HCT116 (cell line): ENCODE measurements at regions not wholly inside any gene's neighbourhood (a gene's known extent, or its start where the extent isn't known, plus 50 kb on each side); places are given as distances from the start of the nearest gene placed in this dataset.

Source experiments
- ATAC-seq: fragments of 200-7000 bp; cut with Tn5 transposase; 2 replicates; pipeline ENCODE4 v1.9.1; 2020; ENCODE audit warnings: mild to moderate bottlenecking, moderate library complexity
- BruUV-seq: library from RNA; stranded (reverse); fragments of 400-500 nt; replicated peaks from 2 replicates; lab custom pipeline; 2021; lab: Mats Ljungman, UMichigan
- CTCF ChIA-PET: fragments of 300-600 bp; sonication (Branson Sonifier 250); formaldehyde crosslinking; loops from one replicate; lab custom pipeline; 2021; ENCODE audit warnings: antibody characterized with exemption; lab: Charles Lee
- POLR2A ChIA-PET: fragments of 300-600, 350-600 bp; sonication (Branson Sonifier 250); formaldehyde crosslinking; loops from one replicate; lab custom pipeline; 2021; ENCODE audit warnings: antibody characterized with exemption; lab: Charles Lee
- RAD21 ChIA-PET, 2 experiments: fragments of 300-600 bp; sonication (Branson Sonifier 250); formaldehyde crosslinking; loops; one replicate each; lab custom pipeline; 2023; ENCODE audit warnings: low total read pairs in 2 of 2; ENCODE audit not compliant: uncharacterized antibody in 2 of 2, unreplicated experiment in 2 of 2, low non-redundant PET in 1 of 2; lab: Charles Lee
- DNase-seq: peaks from one replicate; pipeline ENCODE4 v3.0.0-alpha.2; 2010; ENCODE audit warnings: low read depth, low spot score
- H2AFZ ChIP-seq: fragments of 200-600 bp; shearing (Covaris generic), sonication (generic); 2 replicates; pipeline ENCODE4 v1.6.1; 2017; ENCODE audit warnings: low read depth, mixed run types, mixed read lengths, antibody characterized with exemption, low read length; ENCODE audit not compliant: poor library complexity, severe bottlenecking
- H3K27ac ChIP-seq: 2 replicates; pipeline ENCODE4 v1.5.1; 2012; ENCODE audit warnings: low read depth, low read length
- H3K27me3 ChIP-seq: fragments of 200-600 bp; sonication (generic); 2 replicates; pipeline ENCODE4 v1.6.1; 2016; ENCODE audit warnings: mixed run types, low read length, mixed read lengths; ENCODE audit not compliant: insufficient read depth
- H3K36me3 ChIP-seq, 2 experiments: fragments of 200-500 bp in 1 of 2; fragments of 200-600 bp in 1 of 2; sonication (Bioruptor generic) in 1 of 2; sonication (generic) in 1 of 2; 2 replicates each; pipeline versions ENCODE4 v1.5.1 to v1.6.1; 2014 to 2016; ENCODE audit warnings: low read length in 2 of 2, inconsistent platforms in 1 of 2, mixed read lengths in 1 of 2, mixed run types in 1 of 2; ENCODE audit not compliant: insufficient read depth in 2 of 2, control insufficient read depth in 1 of 2
- H3K4me1 ChIP-seq, 2 experiments: fragments of 200-600 bp in 1 of 2; sonication (generic) in 1 of 2; 2 replicates each; pipeline versions ENCODE4 v1.5.1 to v1.6.1; 2012 to 2017; ENCODE audit warnings: low read length in 2 of 2, inconsistent platforms in 1 of 2, mild to moderate bottlenecking in 1 of 2, mixed read lengths in 1 of 2, mixed run types in 1 of 2, moderate library complexity in 1 of 2; ENCODE audit not compliant: insufficient read depth in 2 of 2, control insufficient read depth in 1 of 2
- H3K4me2 ChIP-seq: fragments of 200-600 bp; sonication (generic); 2 replicates; pipeline ENCODE4 v1.6.1; 2017; ENCODE audit warnings: mixed run types, low read length, mixed read lengths
- H3K4me3 ChIP-seq, 2 experiments: fragments of 200-600 bp in 1 of 2; sonication (generic) in 1 of 2; replicated peaks in 1 of 2; 2 replicates each; pipeline ENCODE4 v1.5.1; 2011 to 2016; ENCODE audit warnings: low read length in 2 of 2, control low read depth in 1 of 2, low read depth in 1 of 2, mild to moderate bottlenecking in 1 of 2, mixed read lengths in 1 of 2, mixed run types in 1 of 2
- H3K79me2 ChIP-seq: fragments of 200-600 bp; sonication (generic); 2 replicates; pipeline ENCODE4 v1.6.1; 2017; ENCODE audit warnings: mild to moderate bottlenecking, mixed run types, low read length, moderate library complexity, mixed read lengths; ENCODE audit not compliant: insufficient read depth
- H3K9ac ChIP-seq: fragments of 200-600 bp; sonication (generic); 2 replicates; pipeline ENCODE4 v1.6.1; 2016; ENCODE audit warnings: low read length, mixed read lengths
- H3K9me2 ChIP-seq: fragments of 200-600 bp; sonication (generic), shearing (Covaris generic); 2 replicates; pipeline ENCODE4 v1.6.1; 2017; ENCODE audit warnings: mixed run types, mild to moderate bottlenecking, moderate library complexity; ENCODE audit not compliant: insufficient read depth
- H3K9me3 ChIP-seq, 2 experiments: fragments of 200-500 bp in 1 of 2; fragments of 200-600 bp in 1 of 2; sonication (Bioruptor generic) in 1 of 2; sonication (generic) in 1 of 2; 2 replicates each; pipeline ENCODE4 v1.6.1; 2014 to 2017; ENCODE audit warnings: low read length in 2 of 2, mixed read lengths in 2 of 2, inconsistent platforms in 1 of 2, low read depth in 1 of 2, mild to moderate bottlenecking in 1 of 2, mixed run types in 1 of 2, moderate library complexity in 1 of 2; ENCODE audit not compliant: control insufficient read depth in 1 of 2, insufficient read depth in 1 of 2
- H4K20me1 ChIP-seq: fragments of 200-600 bp; sonication (generic), shearing (Covaris generic); 2 replicates; pipeline ENCODE4 v1.6.1; 2017; ENCODE audit warnings: mixed run types, mild to moderate bottlenecking, moderate library complexity; ENCODE audit not compliant: insufficient read depth
- ATF3 ChIP-seq: IDR thresholded peaks from 2 replicates; pipeline ENCODE4 v1.6.1; 2012
- CEBPB ChIP-seq: IDR thresholded peaks from 2 replicates; pipeline ENCODE4 v1.6.1; 2012; ENCODE audit warnings: low read depth
- EZH2phosphoT487 ChIP-seq: fragments of 200-600 bp; IDR thresholded peaks from 2 replicates; pipeline ENCODE4 v1.6.1; 2018; ENCODE audit warnings: antibody characterized with exemption, borderline replicate concordance
- POLR2A ChIP-seq: IDR thresholded peaks from 2 replicates; pipeline ENCODE4 v1.7.0; 2011; ENCODE audit warnings: borderline replicate concordance; ENCODE audit not compliant: insufficient read depth, insufficient read length; ENCODE audit errors: extremely low read depth
- POLR2AphosphoS5 ChIP-seq: IDR thresholded peaks from 2 replicates; pipeline ENCODE4 v1.6.1; 2011; ENCODE audit warnings: mild to moderate bottlenecking, low read depth, low read length, moderate library complexity
- REST ChIP-seq: IDR thresholded peaks from 2 replicates; pipeline ENCODE4 v1.6.1; 2012; ENCODE audit warnings: low read depth
- ZNF274 ChIP-seq: fragments of 200-500 bp; sonication (Bioruptor generic); IDR thresholded peaks from 2 replicates; pipeline ENCODE4 v1.6.1; 2014; ENCODE audit warnings: mild to moderate bottlenecking, low read depth, low read length, inconsistent platforms
- intact Hi-C: fragments of 100-400 bp; cut with micrococcal nuclease; formaldehyde crosslinking; loops from 2 replicates; pipeline ENCODE4 v1.10.0; 2022

- Histone ChIP-seq H3K9me3 (peaks cover 4 to 12% of the 10 kb centered on the region in 2 experiments; a peak in 2 of 4 replicates), H3K27ac (no peak overlapping the region), H3K36me3 (no peaks in the 10 kb centered on the region; a peak in 1 of 4 replicates), H3K9ac (no peak overlapping the region), H3K4me1 (no peaks in the 10 kb centered on the region), H3K79me2 (no peaks in the 10 kb centered on the region), H2AFZ (no peak overlapping the region), H4K20me1 (no peaks in the 10 kb centered on the region), H3K4me3 (no peak overlapping the region), H3K27me3 (no peaks in the 10 kb centered on the region), H3K4me2 (no peak overlapping the region), H3K9me2 (no peaks in the 10 kb centered on the region)
- ATAC-seq (no peak), DNase-seq (no peak)
- RAD21 ChIA-PET: no interaction called here
- TF ChIP-seq ATF3: no peak
- no peak for TF ChIP-seq POLR2AphosphoS5
- TF ChIP-seq REST: no peak
- no peak for TF ChIP-seq POLR2A
- no peak for TF ChIP-seq ZNF274
- TF ChIP-seq CEBPB: no peak
- no peak for TF ChIP-seq EZH2phosphoT487
- BruUV-seq: no TSS peak
- CTCF ChIA-PET: no interaction called here
- POLR2A ChIA-PET: no interaction called here
- intact Hi-C loops: no loop called here
Measured at GRCh38 chr10:55820071-55820470, 541.0 kb downstream of the ZWINT start.
